Left lobe of liver (tissue), 2 donors: ENCODE measurements at regions not wholly inside any gene's neighbourhood (a gene's known extent, or its start where the extent isn't known, plus 50 kb on each side); places are given as distances from the start of the nearest gene placed in this dataset.
"Not testable (repeated sequence)": the region's sequence is repeated elsewhere in the genome, so short reads cannot be mapped to it uniquely, and the experiment has no call there.

Experiments
- ATAC-seq: fragments of 200-7000 bp; cut with Tn5 transposase; one replicate; pipeline ENCODE4 v1.9.1; 2020; ENCODE audit warnings: mild to moderate bottlenecking, moderate library complexity
- DNase-seq: peaks from one replicate; pipeline ENCODE4 v3.0.0-alpha.2; 2020; ENCODE audit warnings: low spot score
- donor health status: DM: no; HTN: no; CAD: no; lungs with moderate emphysema.
- donor health status: DM: no; HTN: yes; CAD: no.

DNA sequence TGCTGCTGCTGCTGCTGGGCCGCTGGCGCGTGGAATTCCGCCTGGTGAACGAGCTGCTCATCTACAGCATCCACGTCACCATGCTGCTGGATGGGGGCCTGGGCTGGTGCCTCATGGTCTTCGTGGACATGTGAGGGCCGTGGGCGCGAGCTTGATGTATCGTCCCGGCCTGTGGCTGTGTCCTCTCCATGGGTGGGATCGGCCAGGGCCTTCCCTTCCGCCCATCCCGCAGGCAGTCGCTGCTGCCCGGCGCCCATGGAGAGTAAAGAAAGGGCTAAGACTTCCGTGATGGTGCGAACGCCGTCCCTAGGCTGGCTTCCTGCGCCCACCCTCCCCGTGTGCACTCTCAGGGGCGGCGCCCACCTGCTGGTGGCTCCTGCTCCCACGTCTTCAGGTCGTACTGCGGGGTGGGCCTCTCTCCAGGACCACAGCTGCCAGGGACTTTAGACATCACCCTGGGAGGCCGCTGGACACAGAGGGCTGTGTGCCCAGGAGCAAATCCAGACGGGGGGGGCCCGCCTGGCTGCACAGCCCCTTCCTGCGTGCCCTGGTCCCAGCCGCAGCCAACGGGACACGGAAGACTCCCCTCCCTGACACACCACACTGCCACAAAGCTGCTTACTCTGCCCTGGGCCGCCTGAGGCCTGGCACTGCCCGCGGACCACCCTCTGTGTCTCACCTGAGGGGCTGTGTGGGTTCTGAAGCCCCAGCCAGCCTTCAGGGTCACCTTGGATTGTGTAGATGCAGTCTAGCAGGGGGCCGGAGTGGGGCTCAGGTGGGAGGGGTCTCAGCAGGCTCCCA lies 167.5 kb downstream of the SEPTIN7 start:
- no peak for DNase-seq
- ATAC-seq = no peak

DNA sequence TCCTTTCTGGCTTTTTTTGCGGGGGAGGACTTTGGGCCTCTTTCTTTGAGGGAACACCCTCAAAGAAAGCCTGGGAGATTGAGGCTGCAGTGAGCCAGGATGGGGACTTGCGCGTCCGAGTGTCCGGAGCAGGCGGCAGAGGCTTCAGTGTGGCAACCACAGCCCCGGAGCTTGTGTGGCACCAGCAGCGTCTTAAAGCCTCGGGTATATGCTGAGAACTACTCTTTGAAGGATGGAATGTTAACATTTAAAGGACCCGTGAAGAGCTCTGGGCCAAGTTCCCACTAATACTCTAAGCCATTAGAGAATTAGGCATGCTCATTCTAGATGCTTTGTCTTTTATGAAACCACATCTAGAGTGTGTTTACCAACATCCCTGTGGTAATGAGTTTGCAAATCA lies 168.2 kb downstream of the SEPTIN7 start:
- no peak for DNase-seq
- ATAC-seq = no peak

DNA sequence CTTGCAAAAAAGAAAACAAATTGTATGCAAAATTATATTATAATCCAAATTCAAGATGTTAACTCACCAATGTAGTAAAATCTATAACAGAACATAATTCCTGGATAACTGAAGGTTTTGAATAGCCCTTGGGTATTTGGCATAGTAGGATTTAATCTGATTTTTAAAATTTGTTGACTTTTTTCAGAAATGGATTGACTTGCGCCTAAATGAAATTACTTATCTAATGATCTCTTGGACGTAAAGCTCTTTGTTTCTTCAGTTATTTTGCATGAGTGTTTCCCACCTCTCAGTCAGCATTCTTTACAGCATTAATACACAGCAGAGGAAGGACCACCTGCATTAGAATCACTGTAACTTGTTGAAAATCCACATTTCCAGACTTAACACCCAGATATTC lies 169.6 kb downstream of the SEPTIN7 start:
- ATAC-seq (no peak), DNase-seq (no peak)

DNA sequence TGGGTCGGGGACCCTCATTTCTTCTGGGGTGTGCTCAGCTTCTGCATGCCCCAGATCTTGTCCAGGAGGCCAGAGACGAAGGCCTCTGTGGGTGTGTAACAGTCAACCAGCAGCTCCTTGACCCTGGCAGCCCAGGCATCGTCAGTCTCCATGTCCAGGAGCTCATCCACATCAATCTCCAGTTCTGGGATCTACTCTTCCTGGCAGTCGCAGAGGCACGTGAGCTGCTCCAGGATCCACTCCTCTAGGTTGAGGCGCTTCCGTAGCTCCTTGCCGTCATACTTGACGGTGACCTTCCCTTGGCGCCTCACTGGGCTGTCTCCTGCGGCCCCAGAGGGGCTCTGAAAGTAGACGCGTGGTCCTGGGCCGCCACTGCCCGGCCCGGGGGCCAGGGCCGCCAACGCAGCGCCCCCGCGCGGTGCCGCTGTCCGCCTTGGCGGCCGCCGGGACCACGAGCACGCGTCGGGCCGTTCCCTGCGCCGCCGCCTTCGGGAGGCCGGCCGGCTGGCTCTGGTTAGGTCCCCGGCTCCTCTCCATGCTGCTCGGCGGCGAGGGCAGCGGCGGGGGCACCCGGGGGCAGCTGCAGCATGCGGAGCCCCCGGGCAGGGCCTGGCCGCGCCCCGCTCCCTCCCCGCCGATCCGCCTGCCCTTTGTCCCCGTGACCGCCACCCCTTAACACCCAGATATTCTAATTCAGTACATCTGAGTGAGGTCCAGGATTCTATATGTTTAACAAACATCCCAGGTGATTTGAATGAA lies 170.5 kb downstream of the SEPTIN7 start:
- ATAC-seq = peak; percentile 86
- no peak for DNase-seq

DNA sequence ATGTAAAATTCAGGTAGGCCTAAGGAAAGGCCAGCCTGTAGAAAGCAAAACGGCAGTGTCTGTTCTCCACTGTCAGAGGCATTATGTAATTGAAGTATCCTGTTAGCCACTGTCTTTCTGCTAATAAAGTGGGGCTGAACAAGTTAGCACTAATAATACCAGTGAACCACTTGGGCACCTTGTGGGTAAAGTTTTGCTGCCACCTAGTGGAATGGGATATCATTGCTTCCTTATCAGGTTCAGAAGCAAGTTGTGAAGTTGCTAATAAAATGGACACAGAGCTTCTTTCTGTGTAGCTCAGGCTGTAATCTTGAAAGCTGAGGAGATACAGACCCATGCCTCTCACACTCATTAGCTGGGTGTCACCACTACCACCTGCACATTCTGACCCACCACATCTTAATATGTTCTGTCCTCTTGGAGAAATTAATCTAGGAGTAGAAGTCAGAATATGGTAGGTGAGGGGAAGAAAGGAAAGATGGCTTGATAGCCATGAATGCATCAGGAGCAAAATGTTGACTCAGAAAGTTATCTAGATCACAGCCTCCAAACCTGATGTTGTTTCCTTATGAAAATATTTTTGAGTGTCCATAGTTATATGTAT lies 175.1 kb downstream of the SEPTIN7 start:
- DNase-seq (no peak), ATAC-seq (peak; percentile 95)

DNA sequence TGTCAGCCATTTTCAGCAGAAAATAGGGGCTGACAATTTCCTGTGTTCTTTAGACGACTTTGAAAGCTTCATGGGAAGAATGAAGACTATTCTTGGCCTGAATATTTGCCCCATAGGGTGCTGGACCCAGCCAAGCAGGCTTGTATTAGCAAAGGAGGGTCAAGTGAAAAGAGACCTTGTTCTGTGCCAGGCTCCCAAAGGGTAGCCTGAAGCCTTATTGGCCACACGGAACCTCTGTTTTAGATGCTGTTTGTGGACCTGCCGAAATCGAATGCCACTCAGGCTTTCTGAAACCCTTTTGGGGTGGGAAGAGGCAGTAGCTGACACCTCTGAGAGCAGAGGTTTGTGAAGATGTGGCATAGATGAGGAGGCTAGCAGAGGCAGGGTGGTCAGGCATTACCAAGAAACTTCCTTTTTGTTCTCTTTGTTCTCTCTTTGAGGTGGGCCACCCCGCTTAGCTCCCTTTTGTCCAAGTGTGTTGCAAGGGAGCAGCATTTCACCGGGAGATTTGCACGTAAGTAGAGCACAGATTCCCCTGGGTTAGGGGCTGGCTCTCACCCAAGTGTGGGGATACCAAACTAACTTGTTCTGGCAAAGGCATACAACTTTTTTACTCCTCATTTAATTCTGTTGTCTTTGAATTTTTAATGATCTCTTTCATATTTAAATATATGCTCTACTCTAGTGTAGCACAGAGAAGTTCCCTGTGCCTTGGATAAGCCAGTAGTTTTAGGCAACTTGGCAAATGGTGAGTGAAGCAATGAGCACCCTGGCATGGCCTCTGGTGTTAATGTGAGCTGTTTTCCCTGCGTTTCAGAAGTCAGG lies 174.0 kb upstream of the EEPD1 start:
- not testable (repeated sequence) for ATAC-seq, DNase-seq

DNA sequence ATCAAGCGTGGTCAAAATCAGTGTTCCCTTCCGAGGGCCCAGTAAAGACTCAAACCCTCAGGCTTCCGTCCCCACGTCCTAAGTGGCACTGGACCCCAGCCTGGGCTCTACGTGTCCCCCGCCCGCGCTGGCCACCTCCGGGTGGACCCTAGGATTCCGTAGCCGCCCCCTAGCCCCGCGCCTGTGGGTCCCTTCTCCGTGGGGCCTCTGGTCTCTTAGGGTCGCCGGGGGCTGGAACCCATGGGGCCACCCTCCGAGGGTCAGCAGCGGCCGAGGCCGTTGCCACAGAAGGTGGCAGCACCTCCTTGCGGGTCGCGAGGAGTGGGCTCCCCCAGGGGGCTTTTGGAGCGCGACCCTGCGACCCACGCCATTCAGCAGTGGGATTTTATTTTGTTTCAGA lies 170.5 kb upstream of the EEPD1 start:
- DNase-seq (no peak), ATAC-seq (no peak)

DNA sequence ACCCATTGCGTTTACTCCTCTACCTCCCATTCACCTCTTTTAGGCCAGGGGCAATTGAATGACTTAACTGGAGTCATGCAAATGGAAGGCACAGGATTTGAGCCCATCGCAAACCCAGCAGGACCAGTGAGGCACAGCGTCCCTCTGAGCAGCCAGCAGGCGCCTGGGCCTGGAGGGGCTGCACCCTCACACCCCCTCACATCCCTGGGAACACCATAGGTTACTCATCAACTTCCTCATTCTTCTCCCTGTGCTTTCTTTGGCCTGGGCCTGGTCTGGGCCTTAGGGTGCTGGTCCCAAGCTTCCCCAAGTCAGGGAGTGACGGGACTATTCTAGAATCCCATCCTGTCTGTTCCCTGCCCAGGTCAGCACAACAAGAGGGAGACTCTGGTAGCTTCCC lies 169.4 kb upstream of the EEPD1 start:
- DNase-seq = no peak

DNA sequence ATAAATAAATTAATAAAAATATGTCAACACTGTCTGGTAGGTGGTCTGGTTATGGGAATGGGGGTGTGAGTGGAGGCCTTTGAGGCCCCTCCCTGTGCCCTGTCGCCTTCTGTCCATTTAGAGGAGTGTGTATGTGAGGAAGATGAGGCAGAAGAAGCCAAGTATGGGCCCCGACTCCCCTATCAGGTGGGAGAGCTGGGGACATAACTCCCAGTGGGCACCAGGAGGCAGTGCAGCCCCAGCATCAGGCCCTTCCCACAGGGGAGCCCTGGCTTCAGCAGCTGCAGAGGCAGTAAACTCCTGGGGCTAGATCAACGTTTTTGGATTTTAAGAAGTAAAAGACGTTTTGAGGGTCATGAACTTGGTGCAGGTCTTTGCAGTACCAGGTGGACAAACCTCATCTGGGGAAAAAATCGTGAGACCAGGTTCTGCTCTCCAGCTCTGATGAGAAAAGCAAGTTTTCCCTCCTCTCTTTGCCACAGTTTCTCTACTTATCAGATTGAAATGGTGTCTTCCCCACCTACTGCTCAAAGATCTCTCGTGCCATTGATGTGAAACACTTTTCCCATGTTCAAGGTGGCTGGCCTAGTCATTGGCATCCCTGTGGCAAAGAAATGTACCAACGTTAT lies 167.8 kb upstream of the EEPD1 start:
- peak; percentile 98 for ATAC-seq
- peak; percentile 82 for DNase-seq

More for the DNA sequence above, 169.4 kb upstream of the EEPD1 start:
- no peak for ATAC-seq

DNA sequence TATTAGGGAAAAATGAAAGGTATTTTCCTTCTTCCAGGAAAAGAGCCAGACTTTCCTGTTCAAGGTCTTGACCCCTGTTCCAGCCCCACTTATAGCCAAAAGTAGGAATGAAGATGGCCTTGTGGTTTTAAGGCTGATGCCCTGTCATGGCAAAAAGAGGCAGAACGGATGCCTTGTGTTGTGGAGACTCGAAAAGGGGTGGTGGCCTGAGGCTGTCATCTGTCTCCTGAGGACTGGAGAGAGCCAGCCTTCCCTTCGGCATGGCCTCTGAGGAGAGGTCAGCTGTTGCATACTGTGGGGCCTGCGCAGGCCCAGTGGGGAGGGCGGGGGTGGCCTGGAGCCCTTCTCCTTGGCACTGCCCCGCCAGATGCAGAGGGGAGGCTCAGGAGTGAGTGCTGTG lies 166.0 kb upstream of the EEPD1 start:
- DNase-seq (no peak), ATAC-seq (no peak)

DNA sequence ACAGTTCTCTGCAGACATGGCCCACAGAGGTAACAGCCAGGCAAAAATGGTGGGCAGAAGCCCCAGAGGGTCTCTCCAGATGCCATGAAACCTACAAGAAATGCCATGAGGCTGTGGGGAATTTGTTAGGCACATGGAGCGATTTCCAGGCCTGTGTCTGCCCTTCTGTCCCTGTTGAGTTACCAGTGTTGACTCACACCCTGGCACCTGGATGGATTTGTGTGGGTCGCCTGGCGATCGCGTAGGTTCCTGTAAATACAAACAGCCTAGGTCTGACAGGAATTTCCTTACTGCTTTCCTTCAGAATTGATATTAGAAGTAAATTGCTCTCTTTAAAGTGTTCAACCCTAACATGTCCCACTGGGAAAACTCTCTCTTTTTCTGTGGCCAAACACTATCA lies 164.9 kb upstream of the EEPD1 start:
- peak; percentile 71 for ATAC-seq
- DNase-seq = no peak

DNA sequence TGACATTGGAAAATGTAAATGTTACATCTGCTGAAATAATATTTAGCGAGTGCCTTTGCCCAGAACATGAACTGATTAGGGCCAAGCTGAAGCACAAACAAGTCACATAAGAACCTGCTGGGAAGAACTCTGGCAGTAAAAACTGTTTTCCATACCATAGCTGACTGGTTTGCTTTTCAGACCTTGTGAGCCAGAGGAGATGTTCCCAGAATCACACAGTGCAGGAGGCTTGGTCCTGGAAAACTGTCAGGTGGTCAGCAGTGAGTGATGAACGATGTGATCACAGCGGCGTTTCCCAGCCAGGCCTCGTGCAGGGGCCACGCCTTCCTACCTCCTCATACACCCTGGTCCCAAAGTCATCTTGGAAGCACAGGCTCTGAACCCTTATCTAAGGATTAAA lies 164.2 kb upstream of the EEPD1 start:
- no peak for ATAC-seq
- no peak for DNase-seq

DNA sequence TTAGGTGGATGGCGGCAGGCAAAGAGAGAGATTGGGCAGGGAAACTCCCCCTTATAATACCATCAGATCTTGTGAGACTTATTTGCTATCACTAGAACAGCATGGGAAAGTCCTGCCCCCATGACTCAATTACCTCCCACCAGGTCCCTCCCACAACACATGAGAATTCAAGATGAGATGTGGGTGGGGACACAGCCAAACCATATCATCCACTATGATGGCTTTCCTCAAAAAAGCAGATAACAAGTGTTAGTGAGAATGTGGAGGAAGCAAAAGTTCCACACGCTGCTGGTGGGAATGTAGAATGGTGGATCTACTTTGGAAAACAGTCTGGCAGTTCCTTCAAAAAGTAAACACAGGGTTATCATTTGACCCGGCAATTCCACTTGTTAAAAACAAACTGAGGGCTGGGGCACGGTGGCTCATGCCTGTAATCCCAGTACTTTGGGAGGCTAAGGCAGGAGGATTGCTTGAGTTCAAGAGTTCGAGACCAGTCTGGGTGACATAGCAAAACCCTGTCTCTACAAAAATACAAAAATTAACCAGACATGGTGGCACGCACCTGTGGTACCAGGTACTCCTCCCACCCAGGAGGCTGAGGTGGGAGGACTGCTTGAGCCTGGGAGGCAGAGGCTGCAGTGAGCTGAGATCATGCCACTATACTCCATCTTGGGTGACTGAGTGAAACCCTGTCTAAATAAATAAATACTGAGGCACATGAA lies 161.4 kb upstream of the EEPD1 start:
- peak; percentile 30 for ATAC-seq
- no peak for DNase-seq

DNA sequence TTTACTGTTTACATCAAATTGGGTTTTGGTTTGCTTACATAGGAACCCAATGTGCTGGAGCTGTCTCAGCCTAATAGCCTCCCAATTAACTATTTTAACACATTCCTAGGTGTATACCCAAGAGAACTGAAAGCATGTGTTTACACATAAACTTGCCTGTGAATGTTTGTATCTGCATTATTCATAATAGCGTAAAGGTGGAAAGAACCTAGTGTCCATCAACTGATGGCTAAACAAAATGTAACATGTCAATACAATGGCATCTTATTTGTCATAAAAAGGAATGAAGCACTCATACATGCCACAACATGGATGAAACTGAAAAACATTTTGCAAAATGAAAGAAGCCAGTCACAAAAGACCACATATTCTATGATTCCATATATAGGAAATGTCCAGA lies 160.6 kb upstream of the EEPD1 start:
- no peak for ATAC-seq

DNA sequence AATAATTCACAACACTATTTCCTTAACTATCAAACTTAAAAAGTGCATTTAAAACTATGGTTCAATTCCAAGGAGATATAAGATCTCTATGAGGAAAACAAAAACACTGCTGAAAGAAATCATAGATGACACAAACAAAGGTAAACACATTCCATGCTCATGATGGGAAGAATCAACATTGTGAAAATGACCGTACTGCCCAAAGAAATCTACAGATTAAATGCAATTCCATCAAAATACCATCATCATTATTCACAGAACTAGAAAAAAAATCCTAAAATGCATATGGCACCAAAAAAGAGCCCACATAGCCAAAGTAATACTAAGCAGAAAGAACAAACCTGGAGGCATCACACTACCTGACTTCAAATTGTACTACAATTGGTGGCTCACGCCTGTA lies 159.9 kb upstream of the EEPD1 start:
- DNase-seq (no peak), ATAC-seq (no peak)

More for the DNA sequence above, 160.6 kb upstream of the EEPD1 start:
- DNase-seq = no peak

DNA sequence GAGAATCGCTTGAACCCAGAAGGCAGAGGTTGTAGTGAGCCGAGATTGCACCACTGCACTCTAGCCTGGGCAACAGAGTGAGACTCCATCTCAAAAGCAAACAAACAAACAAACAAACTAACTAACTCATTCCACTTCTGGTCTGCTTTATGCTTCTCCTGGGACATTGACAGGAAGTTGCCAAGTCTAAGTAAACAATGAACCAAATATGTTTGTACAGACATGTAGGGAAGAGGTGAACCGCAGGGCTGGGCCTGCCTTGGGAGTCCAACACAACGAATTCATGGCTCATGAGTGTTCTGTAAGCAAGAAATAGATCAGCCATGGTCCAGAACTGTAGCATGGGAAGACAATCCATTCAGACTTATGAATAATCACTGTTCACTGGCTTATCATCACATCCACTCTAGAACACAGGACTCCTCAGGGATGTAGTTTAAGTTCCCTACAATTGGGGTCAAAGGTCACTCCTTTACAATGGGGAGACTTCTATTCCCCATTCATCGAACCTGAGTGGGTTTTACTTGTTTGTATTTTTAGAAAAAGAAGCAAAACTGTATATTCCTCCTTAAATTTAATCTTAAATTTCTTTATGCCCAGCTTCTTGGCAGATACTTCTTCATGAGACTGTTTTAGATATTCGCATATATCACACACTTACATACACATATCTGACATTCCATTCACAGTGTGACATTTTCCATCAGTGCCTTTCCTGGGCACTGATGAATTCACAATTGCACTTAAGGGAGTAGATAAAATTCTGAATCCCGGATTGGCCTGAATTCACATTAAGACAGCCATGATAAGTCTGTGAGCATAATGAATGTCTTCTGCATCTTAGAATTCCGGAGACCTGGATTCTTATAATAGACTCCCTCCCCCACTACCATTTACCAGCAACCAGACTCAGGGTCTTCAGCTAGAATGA lies 159.1 kb upstream of the EEPD1 start:
- ATAC-seq = peak; percentile 85
- DNase-seq = no peak

DNA sequence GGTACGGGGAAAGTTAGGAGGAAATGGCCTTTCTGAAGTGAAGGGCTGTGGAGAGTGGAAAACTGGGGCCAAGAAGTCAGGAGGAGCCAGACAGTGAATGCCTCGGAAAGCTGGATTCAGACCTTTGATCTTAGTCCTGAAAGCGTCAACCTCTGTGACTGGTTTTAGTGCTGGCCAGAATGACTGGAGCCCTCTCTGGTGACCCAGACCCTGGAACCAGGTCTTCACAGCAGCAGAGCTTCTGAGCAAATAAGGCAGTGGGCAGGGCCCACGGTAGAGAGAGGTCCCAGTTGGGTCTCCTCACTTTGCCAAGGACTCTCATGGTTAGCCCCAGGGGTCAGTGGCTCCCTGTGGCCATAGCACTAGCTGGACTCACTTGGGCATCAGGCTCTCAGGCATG lies 157.7 kb upstream of the EEPD1 start:
- no peak for DNase-seq
- peak; percentile 47 for ATAC-seq

DNA sequence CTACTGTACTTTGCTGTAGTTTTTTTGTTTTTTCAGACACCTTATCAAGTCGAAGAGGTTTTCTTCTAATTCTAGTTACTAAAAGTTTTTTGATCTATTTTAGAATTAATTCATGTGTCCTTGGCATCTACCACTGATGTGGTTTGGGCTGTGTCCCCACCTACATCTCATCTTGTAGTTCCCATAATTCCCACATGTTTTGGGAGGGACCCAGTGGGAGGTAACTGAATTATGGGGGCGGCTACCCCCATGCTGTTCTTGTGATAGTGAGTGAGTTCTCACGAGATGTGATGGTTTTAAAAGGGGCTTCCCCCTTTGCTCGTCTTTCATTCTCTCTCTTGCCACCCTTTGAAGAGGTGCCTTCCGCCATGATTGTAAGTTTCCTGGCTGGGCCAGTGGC lies 154.6 kb upstream of the EEPD1 start:
- no peak for DNase-seq
- no peak for ATAC-seq

DNA sequence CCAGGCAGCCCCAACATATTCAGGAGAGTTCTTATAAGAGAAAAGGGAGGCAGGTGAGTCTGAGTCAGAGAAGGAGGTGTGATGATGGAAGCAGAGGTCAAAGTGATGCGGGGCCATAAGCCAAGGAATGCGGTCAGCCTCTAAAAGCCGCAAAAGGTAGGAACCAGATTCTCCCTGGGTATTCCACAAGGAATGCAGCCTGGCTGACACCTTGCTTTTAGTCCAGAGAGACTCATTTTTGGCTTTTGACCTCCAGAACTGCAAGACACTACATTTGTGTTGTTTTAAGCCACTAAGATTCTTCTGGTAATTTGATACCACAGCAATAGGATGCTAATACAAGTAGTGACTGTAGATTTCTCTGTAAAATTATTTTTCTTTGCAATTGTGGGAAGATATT lies 151.5 kb upstream of the EEPD1 start:
- ATAC-seq (no peak), DNase-seq (no peak)
